Mucosa of rectum (tissue), 2 donors: ENCODE measurements at regions not wholly inside any gene's neighbourhood (a gene's known extent, or its start where the extent isn't known, plus 50 kb on each side); places are given as distances from the start of the nearest gene placed in this dataset.

Experiments used
- H3K27ac ChIP-seq, 2 donors: one replicate each; pipeline ENCODE4 v1.7.0; 2013; ENCODE audit warnings: inconsistent platforms in 2 of 2, low read depth in 2 of 2, low read length in 2 of 2
- H3K27me3 ChIP-seq, 2 donors: one replicate each; pipeline ENCODE4 v1.7.0; 2013; ENCODE audit warnings: low read length in 2 of 2; ENCODE audit not compliant: control insufficient read depth in 2 of 2, insufficient read depth in 2 of 2
- H3K36me3 ChIP-seq, 2 donors: one replicate each; pipeline ENCODE4 v1.7.0; 2013; ENCODE audit warnings: low read length in 2 of 2; ENCODE audit not compliant: control insufficient read depth in 2 of 2, insufficient read depth in 2 of 2
- H3K4me1 ChIP-seq, 2 donors: one replicate each; pipeline ENCODE4 v1.7.0; 2013; ENCODE audit warnings: low read length in 2 of 2, mild to moderate bottlenecking in 1 of 2; ENCODE audit not compliant: control insufficient read depth in 2 of 2, insufficient read depth in 2 of 2
- H3K4me3 ChIP-seq, 2 donors: one replicate each; pipeline ENCODE4 v1.7.0; 2013; ENCODE audit warnings: low read length in 2 of 2
- H3K9ac ChIP-seq, 2 donors: one replicate each; pipeline ENCODE4 v1.7.0; 2013; ENCODE audit warnings: low read length in 2 of 2, low read depth in 1 of 2, mild to moderate bottlenecking in 1 of 2
- H3K9me3 ChIP-seq, 2 donors: one replicate each; pipeline ENCODE4 v1.7.0; 2013; ENCODE audit warnings: low read length in 2 of 2; ENCODE audit not compliant: control insufficient read depth in 2 of 2
- donor health status: healthy.
- donor health status: Normal muscosa, but diverticular disease.

DNA sequence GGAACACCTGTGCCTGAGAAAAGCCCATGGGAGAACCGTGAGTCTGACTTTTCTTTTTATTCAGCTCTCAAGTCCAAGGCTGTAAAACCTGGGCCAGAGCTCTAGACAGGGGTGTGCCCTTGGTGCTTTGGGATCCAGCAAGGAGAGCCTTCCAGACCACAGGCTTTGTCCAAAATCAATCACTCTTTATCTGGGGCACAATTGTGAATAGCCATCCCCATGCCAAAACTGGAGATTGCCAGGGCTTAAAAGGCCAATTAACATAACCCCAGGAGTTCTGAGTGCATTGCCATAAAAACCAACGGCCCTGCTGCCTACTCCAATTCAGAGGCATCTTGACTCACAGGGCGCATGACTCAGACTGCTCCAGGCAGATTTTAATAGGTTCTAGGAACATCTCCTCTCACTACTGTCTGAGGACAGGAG is 391.8 kb downstream of the ARHGEF28 start:
- H3K27ac ChIP-seq = no peak overlapping the region
- no peaks in the 10 kb centered on the region for H3K9me3 ChIP-seq
- H3K9ac ChIP-seq = no peak overlapping the region

DNA sequence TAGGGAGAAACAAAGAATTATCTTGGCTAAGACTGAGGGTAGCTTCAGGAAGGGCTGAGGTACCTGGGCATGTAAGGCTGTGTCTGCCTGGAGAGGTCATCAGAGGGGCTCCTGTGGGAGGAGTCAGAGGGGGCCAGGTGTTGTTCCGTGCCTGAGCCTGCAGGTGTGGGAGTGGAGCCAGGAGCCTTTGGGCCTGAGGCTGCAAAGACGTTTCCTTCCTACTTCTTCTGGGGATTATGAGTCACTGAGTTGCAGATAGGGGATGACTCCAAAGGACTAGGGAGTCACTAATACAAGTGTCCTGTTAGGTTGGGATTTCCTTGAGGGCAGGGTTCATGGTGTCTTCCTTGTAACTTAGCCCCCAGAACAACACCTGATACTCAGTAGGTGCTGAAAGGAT is 391.1 kb downstream of the ARHGEF28 start:
- Histone ChIP-seq H3K27me3 (no peaks in the 10 kb centered on the region), H3K9ac (no peak overlapping the region), H3K36me3 (no peaks in the 10 kb centered on the region), H3K27ac (no peak overlapping the region), H3K9me3 (no peaks in the 10 kb centered on the region), H3K4me3 (no peak overlapping the region), H3K4me1 (no peaks in the 10 kb centered on the region)

More for the DNA sequence above, 391.8 kb downstream of the ARHGEF28 start:
- no peaks in the 10 kb centered on the region for H3K27me3 ChIP-seq
- H3K4me3 ChIP-seq = no peak overlapping the region
- H3K36me3 ChIP-seq = no peaks in the 10 kb centered on the region
- no peaks in the 10 kb centered on the region for H3K4me1 ChIP-seq

DNA sequence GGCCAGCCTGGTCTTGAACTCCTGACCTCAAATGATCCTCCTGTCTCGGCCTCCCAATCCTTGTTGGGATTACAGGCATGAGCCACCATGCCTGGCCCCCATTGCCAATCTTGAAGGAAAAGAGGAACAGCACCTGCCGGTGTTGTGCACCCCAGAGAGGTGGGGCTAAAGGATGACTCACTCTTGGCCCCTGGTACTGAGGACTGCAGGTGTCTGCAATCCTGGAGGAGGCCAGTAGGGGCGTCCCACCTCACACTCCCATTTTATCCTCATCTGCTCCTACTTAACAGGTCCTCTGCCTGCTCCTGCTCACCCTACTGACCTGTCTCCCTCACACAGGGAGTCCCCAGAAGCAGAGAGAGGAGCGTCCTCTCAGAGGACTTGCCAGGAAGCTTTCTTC is 390.4 kb downstream of the ARHGEF28 start:
- Histone ChIP-seq H3K9ac (no peak overlapping the region), H3K36me3 (no peaks in the 10 kb centered on the region), H3K9me3 (no peaks in the 10 kb centered on the region), H3K4me1 (no peaks in the 10 kb centered on the region), H3K27ac (no peak overlapping the region), H3K4me3 (no peak overlapping the region), H3K27me3 (no peaks in the 10 kb centered on the region)

DNA sequence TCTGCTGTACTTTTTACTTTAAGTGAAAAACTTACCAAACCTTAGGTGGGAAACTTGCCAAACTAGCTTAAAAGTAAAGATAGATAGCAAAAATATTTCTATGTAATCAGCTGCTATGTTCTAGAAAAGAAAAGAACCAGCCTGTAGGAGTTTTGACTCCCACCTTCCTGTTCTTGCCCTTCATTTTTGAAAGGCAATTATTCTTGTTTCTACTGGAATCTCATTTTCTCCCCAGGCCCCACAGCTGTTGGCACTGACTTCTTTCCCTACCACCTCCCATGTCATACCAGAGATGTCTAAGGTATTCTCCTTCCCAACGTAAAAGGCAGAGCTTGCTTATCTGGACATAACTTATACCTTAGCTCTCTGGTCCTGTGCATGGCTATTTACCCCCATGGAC is 389.7 kb downstream of the ARHGEF28 start:
- Histone ChIP-seq H3K9me3 (no peaks in the 10 kb centered on the region), H3K27me3 (no peaks in the 10 kb centered on the region), H3K4me1 (no peaks in the 10 kb centered on the region), H3K9ac (no peak overlapping the region), H3K36me3 (no peaks in the 10 kb centered on the region), H3K27ac (no peak overlapping the region), H3K4me3 (no peak overlapping the region)

DNA sequence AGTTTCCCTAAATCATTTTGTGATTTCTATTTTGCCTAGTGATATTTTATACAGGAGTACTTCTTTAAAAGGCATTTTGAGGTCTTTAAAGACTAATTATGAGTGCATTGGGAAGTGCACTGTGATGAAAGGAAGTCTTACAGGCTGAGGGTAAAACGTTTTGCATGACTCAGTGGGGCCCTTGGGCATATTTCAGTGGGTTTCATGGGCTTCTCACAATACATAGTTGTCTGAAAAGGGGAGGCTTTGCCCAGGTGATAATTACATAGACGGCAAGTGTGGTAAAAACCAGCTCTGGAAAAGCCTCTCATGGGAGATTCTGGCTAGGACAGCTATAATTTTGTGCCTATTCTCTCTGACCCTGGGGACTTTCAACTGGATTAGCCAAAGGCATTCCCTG is 387.2 kb downstream of the ARHGEF28 start:
- no peak overlapping the region for H3K4me3 ChIP-seq
- no peaks in the 10 kb centered on the region for H3K36me3 ChIP-seq
- H3K27ac ChIP-seq = no peak overlapping the region
- H3K9me3 ChIP-seq = no peaks in the 10 kb centered on the region
- no peaks in the 10 kb centered on the region for H3K4me1 ChIP-seq
- no peaks in the 10 kb centered on the region for H3K27me3 ChIP-seq
- H3K9ac ChIP-seq = no peak overlapping the region

DNA sequence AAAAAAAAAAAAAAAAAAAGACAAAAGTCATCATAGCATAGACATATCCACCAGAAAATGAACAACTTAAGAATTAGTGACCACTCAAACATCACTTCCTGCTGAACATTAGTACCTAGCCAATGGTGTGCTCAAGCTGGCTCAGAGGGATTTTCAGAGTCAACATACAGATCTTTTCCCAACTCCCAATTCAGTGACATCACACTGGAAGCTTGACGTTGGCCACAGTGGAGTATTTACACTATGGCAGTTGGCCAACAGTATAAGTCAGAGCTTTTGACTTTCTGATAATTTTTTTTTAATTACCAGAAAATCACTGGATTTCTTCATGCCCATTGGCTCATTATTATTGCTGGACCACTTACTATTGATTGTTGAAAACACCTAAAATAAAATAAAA is 383.5 kb downstream of the ARHGEF28 start:
- no peaks in the 10 kb centered on the region for H3K4me1 ChIP-seq
- H3K27ac ChIP-seq = no peak overlapping the region
- no peaks in the 10 kb centered on the region for H3K36me3 ChIP-seq
- H3K27me3 ChIP-seq = no peaks in the 10 kb centered on the region
- no peaks in the 10 kb centered on the region for H3K9me3 ChIP-seq
- H3K4me3 ChIP-seq = no peak overlapping the region
- no peak overlapping the region for H3K9ac ChIP-seq

DNA sequence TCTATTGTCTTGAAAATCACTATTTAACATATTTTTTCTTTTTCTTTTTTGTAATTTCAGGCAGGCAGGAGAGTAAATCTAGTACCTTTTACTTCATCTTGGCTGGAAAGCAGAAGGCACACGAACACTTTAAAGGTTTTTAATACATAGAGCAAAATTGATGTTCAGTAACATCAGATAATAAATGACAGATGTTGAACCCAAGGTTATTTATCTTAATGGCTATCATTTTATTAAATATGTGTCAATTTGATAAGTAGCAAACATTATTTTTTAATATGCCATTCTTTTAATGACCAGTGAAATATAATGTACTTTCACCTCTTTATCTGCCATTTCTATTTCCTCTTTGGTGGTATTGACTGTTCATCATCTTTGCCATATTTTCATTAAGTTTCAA is 381.2 kb downstream of the ARHGEF28 start:
- Histone ChIP-seq H3K27me3 (no peaks in the 10 kb centered on the region), H3K4me3 (no peak overlapping the region), H3K9ac (no peak overlapping the region), H3K9me3 (no peaks in the 10 kb centered on the region), H3K27ac (no peak overlapping the region), H3K36me3 (no peaks in the 10 kb centered on the region), H3K4me1 (no peaks in the 10 kb centered on the region)

DNA sequence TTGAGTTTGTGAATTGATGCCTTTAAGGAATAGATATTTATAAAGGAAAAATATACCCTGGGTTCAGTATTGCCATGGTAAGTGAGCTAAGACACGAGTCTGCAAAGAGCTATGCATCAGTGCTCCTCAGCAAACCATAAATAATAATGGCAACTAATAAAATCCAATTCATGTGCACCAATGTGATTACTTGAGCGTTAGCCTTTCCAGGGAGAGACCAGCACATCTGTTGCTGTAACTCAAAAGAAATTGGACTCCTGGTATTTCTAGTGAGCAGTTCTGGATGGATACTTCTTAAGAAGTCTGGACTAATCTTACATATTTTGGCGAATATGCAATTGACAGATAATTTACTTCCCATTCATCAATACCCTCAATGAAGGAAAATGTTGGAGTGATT is 373.3 kb downstream of the ARHGEF28 start:
- Histone ChIP-seq H3K4me3 (no peak overlapping the region), H3K4me1 (no peaks in the 10 kb centered on the region), H3K36me3 (no peaks in the 10 kb centered on the region), H3K27me3 (no peaks in the 10 kb centered on the region), H3K9me3 (no peaks in the 10 kb centered on the region), H3K27ac (no peak overlapping the region), H3K9ac (no peak overlapping the region)

DNA sequence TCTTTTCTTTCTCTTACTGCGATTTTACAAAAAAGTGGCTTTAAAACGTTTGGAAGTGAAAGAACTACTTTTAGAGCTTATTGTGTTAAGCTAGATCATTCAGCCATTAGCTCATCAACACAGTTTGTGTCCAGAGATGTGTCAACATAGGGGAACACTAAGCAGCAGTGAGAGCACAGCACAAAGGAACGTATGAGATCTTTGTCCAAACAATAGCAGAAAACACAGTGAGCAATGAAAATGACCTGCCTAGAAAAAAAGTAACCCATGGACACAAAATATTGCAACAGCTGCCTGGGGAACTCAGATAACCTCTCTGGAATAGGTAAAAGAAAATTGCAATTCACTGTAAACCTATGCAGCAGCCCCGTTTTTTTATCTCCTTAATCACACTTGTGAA is 372.5 kb downstream of the ARHGEF28 start:
- H3K9me3 ChIP-seq = no peaks in the 10 kb centered on the region
- no peak overlapping the region for H3K4me3 ChIP-seq
- H3K27me3 ChIP-seq = no peaks in the 10 kb centered on the region
- H3K27ac ChIP-seq = no peak overlapping the region
- no peaks in the 10 kb centered on the region for H3K36me3 ChIP-seq
- no peak overlapping the region for H3K9ac ChIP-seq
- no peaks in the 10 kb centered on the region for H3K4me1 ChIP-seq

DNA sequence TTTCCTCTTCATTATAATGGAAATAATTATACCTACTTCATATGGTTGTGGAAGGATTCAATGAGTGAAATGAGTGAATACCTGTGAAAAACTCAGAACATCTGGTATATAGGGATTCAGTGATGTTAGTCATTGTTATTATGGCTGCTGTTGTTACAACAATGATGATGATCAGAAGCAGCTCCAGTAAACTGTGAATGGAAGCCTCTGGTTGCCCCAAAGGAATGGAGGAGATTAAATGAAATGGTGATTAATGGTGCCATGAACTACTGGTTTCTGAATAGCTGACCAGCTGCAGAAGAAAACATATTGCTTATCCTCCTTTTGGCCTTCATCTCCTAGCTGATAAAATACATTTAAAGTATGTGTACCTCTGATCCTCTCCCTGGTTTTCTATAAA is 372.0 kb downstream of the ARHGEF28 start:
- Histone ChIP-seq H3K9ac (no peak overlapping the region), H3K4me3 (no peak overlapping the region), H3K4me1 (no peaks in the 10 kb centered on the region), H3K27me3 (no peaks in the 10 kb centered on the region), H3K9me3 (no peaks in the 10 kb centered on the region), H3K36me3 (no peaks in the 10 kb centered on the region), H3K27ac (no peak overlapping the region)

DNA sequence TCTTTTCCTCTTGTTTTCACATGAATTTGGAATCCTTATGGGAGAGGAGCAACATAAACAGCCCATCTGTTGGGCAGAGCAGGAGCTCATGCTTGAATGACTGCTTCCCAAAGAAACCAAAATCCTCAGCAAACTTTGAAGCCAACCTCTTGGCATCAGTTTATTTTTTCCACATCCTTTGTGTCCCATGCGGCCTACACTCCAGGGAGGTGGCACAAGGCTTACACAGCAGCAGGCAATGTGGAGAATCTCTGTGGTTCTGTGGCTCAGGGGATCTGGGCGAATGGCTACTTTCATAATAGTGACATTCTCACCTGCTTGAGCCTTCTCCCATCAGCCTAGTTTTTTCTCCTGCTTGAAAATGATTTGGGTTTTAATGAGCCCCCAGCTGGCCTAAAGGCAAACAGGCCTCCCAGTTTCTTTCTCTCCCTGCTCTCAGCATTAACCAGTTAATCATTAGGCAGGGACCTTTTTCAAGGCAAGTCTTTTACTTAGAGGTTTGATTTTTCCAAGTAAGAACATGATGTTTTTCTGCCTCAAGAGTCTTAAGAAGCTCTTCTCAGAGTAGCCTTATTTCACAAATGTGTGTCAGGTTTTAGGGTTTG is 370.3 kb downstream of the ARHGEF28 start:
- Histone ChIP-seq H3K4me3 (no peak overlapping the region), H3K4me1 (no peaks in the 10 kb centered on the region), H3K27ac (no peak overlapping the region), H3K27me3 (no peaks in the 10 kb centered on the region), H3K9me3 (no peaks in the 10 kb centered on the region), H3K9ac (no peak overlapping the region), H3K36me3 (no peaks in the 10 kb centered on the region)
